Astrocyte (in vitro differentiated cells and primary cell): ENCODE measurements at regions not wholly inside any gene's neighbourhood (a gene's known extent, or its start where the extent isn't known, plus 50 kb on each side); places are given as distances from the start of the nearest gene placed in this dataset.

Experiments used
- EZH2 ChIP-seq: IDR thresholded peaks from 2 replicates; pipeline ENCODE4 v1.6.1; 2012; ENCODE audit warnings: mild to moderate bottlenecking, low read length, inconsistent platforms; ENCODE audit not compliant: insufficient read depth
- TF ChIP-seq, protein P1 (sequence below): IDR thresholded peaks from 2 replicates; pipeline ENCODE4 v1.5.1; 2011; ENCODE audit warnings: low read depth, mild to moderate bottlenecking, inconsistent platforms, low read length, moderate library complexity; ENCODE audit not compliant: insufficient read depth

GRCh38 chr3:110946810-110947209, 124.8 kb upstream of the NECTIN3 start:
- no peak for TF ChIP-seq EZH2
- TF ChIP-seq, protein P1, sequence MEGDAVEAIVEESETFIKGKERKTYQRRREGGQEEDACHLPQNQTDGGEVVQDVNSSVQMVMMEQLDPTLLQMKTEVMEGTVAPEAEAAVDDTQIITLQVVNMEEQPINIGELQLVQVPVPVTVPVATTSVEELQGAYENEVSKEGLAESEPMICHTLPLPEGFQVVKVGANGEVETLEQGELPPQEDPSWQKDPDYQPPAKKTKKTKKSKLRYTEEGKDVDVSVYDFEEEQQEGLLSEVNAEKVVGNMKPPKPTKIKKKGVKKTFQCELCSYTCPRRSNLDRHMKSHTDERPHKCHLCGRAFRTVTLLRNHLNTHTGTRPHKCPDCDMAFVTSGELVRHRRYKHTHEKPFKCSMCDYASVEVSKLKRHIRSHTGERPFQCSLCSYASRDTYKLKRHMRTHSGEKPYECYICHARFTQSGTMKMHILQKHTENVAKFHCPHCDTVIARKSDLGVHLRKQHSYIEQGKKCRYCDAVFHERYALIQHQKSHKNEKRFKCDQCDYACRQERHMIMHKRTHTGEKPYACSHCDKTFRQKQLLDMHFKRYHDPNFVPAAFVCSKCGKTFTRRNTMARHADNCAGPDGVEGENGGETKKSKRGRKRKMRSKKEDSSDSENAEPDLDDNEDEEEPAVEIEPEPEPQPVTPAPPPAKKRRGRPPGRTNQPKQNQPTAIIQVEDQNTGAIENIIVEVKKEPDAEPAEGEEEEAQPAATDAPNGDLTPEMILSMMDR = no peak
